Stimulated activated naive B cell treated with anti-CD40 and anti-IgM and Interleukin-4, amounts not matched to agents 10 μg/mL and 1 μg/mL and 100 μg/mL, for 72 hours (primary cell): ENCODE measurements at regions not wholly inside any gene's neighbourhood (a gene's known extent, or its start where the extent isn't known, plus 50 kb on each side); places are given as distances from the start of the nearest gene placed in this dataset.
A peak's percentile ranks its signal among the peaks of the same experiment; 100 is the strongest.
"Not testable (repeated sequence)": the region's sequence is repeated elsewhere in the genome, so short reads cannot be mapped to it uniquely, and the experiment has no call there.

Source experiments
- ATAC-seq, 2 donors: fragments of 150-1000 bp; cut with Tn5 transposase; replicated peaks; 2 replicates each; pipeline ENCODE4 v1.10.0; 2021; ENCODE audit warnings: moderate library complexity in 1 of 2
- DNase-seq: peaks from one replicate; pipeline ENCODE4 v3.0.0; 2021
- H3K27ac Mint-ChIP-seq: one replicate; pipeline ENCODE4 v1.8.0; 2022; ENCODE audit warnings: mild to moderate bottlenecking, mixed read lengths
- H3K27me3 Mint-ChIP-seq, 2 donors: one replicate each; pipeline ENCODE4 v1.8.0; 2022; ENCODE audit warnings: mixed read lengths in 2 of 2
- H3K36me3 Mint-ChIP-seq, 2 donors: one replicate each; pipeline ENCODE4 v1.8.0; 2022; ENCODE audit warnings: mixed read lengths in 2 of 2, mild to moderate bottlenecking in 1 of 2
- H3K4me1 Mint-ChIP-seq, 2 donors: one replicate each; pipeline ENCODE4 v1.8.0; 2022; ENCODE audit warnings: mixed read lengths in 2 of 2, mild to moderate bottlenecking in 1 of 2
- H3K4me3 Mint-ChIP-seq, 2 donors: one replicate each; pipeline ENCODE4 v1.8.0; 2022; ENCODE audit warnings: mild to moderate bottlenecking in 2 of 2, mixed read lengths in 2 of 2, moderate library complexity in 1 of 2
- H3K9me3 Mint-ChIP-seq, 2 donors: one replicate each; pipeline ENCODE4 v1.8.0; 2022; ENCODE audit warnings: mixed read lengths in 2 of 2, mild to moderate bottlenecking in 1 of 2

DNA sequence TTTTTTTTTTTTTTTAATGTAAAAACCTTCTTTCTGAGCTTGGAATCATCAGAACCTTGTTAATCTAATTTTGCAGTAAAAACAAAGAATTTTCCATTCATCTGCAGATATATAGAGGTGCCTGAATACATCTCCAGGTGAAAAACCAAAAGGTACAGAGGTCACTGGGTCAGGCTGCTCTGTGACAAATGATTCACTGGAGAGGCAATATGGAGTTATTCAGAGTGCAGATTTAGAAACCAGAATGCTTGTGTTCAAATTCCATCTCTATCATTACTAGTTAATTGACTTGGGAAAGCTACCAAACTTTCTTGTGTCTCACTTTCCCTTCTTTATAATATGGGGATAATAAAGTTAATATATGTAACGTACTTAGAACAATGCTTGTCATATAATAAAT, 51.5 kb upstream of the C1orf53 start:
- Mint-ChIP-seq H3K27ac (no peak overlapping the region), H3K36me3 (no peaks in the 10 kb centered on the region), H3K27me3 (peaks cover 5 to 16% of the 10 kb centered on the region in 2 donors), H3K4me3 (no peak overlapping the region), H3K4me1 (no peaks in the 10 kb centered on the region), H3K9me3 (no peaks in the 10 kb centered on the region)
- DNase-seq (no peak), ATAC-seq (no peak)

GRCh38 chr1:197850042-197850441, 52.4 kb upstream of the C1orf53 start:
- Mint-ChIP-seq H3K4me1 (no peaks in the 10 kb centered on the region), H3K4me3 (no peak overlapping the region), H3K9me3 (no peaks in the 10 kb centered on the region), H3K36me3 (no peaks in the 10 kb centered on the region), H3K27ac (no peak overlapping the region), H3K27me3 (peaks cover 5 to 17% of the 10 kb centered on the region in 2 donors)
- DNase-seq (no peak), ATAC-seq (no peak)

DNA sequence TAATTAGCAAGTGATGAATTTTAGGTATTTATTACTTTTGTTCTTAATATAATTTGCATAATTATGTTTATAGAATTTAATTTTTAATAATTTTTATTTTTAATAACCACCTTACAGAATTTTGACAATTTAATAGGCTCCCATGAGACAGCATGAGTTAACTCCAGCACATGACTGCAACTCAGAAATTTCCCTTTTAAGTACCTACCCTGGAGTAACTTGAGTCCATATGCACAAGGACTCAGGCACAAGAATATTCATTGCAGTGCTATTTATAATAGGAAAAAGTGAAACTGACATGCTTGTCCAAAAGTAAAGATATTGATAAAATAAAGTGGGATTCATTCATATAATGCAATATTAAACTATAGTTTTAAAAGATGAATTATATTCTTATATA, 54.1 kb upstream of the C1orf53 start:
- ATAC-seq (no peak), DNase-seq (no peak)
- Mint-ChIP-seq H3K36me3 (no peaks in the 10 kb centered on the region), H3K4me1 (no peaks in the 10 kb centered on the region), H3K4me3 (no peak overlapping the region), H3K27me3 (peaks cover 5 to 17% of the 10 kb centered on the region in 2 donors), H3K27ac (no peak overlapping the region), H3K9me3 (no peaks in the 10 kb centered on the region)

- H3K4me3 Mint-ChIP-seq, result no peak overlapping the region
- no peak overlapping the region for H3K27ac Mint-ChIP-seq
- no peaks in the 10 kb centered on the region for H3K4me1 Mint-ChIP-seq
- H3K27me3 Mint-ChIP-seq, result peaks cover 5 to 9% of the 10 kb centered on the region in 2 donors
- ATAC-seq (no peak), DNase-seq (no peak)
- no peaks in the 10 kb centered on the region for H3K9me3 Mint-ChIP-seq
- H3K36me3 Mint-ChIP-seq, result no peaks in the 10 kb centered on the region
Measured at GRCh38 chr1:197845886-197846285, 56.5 kb upstream of the C1orf53 start.

DNA sequence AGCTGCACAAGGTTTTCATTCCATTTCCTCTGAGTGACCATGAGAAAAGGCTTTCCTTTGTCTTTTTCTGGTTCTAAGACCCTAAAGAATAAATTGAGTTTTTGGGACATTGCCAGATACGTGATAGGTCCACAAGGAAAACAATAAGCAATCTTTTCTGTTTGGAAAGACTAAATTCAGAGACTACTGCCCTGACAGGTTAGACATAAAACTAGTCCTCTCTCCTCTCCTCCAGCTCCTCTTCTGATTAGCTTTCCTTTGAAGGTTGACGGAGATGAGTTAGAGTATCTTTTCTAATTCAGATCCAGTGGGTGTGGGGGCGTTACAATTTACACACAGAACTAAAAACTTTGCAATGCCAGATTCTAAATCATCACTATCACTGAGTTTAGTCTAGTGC, 57.8 kb upstream of the C1orf53 start:
- ATAC-seq, result no peak
- H3K27ac Mint-ChIP-seq, result no peak overlapping the region
- H3K27me3 Mint-ChIP-seq, result peaks cover 0 to 5% of the 10 kb centered on the region in 2 donors
- no peaks in the 10 kb centered on the region for H3K4me1 Mint-ChIP-seq
- DNase-seq, result no peak
- no peak overlapping the region for H3K4me3 Mint-ChIP-seq
- H3K36me3 Mint-ChIP-seq, result no peaks in the 10 kb centered on the region
- H3K9me3 Mint-ChIP-seq, result no peaks in the 10 kb centered on the region

GRCh38 chr1:197843401-197843800, 59.0 kb upstream of the C1orf53 start:
- no peaks in the 10 kb centered on the region for H3K9me3 Mint-ChIP-seq
- no peaks in the 10 kb centered on the region for H3K36me3 Mint-ChIP-seq
- peaks cover 0 to 5% of the 10 kb centered on the region in 2 donors for H3K27me3 Mint-ChIP-seq
- no peak overlapping the region for H3K4me3 Mint-ChIP-seq
- H3K27ac Mint-ChIP-seq, result no peak overlapping the region
- peaks cover 2 to 8% of the 10 kb centered on the region in 2 donors for H3K4me1 Mint-ChIP-seq
- ATAC-seq, result no peak
- DNase-seq, result no peak

DNA sequence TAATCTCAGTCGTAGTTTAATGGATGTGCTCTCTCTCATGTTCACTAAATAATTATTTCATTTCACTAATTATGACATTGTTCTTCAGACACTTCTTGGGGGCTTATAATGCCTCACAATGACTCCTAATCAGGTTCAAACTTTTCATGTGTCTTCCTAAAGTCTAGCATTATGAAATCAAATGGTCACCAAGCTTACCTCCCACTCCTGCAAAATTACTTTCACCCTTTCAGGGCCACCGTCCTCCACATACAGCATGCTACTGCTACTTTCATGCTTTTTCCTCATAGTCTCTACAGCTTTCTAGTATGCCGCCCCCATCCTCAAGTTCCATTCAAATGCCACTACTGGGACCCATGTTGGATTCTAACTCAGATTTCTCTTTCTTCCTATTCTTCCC, 59.8 kb upstream of the C1orf53 start:
- ATAC-seq (no peak), DNase-seq (no peak)
- H3K27me3 Mint-ChIP-seq, result peaks cover 0 to 5% of the 10 kb centered on the region in 2 donors

GRCh38 chr1:197841883-197842553, 60.4 kb upstream of the C1orf53 start:
- ATAC-seq (no peak), DNase-seq (no peak)
- H3K27me3 Mint-ChIP-seq, result peaks cover 0 to 5% of the 10 kb centered on the region in 2 donors
- no peak overlapping the region for H3K27ac Mint-ChIP-seq
- H3K4me3 Mint-ChIP-seq, result no peak overlapping the region
- H3K36me3 Mint-ChIP-seq, result no peaks in the 10 kb centered on the region
- peaks cover 2 to 10% of the 10 kb centered on the region in 2 donors for H3K4me1 Mint-ChIP-seq
- no peaks in the 10 kb centered on the region for H3K9me3 Mint-ChIP-seq

More for the DNA sequence above, 59.8 kb upstream of the C1orf53 start:
- Mint-ChIP-seq H3K9me3 (no peaks in the 10 kb centered on the region), H3K4me1 (peaks cover 2 to 10% of the 10 kb centered on the region in 2 donors), H3K4me3 (no peak overlapping the region), H3K27ac (no peak overlapping the region), H3K36me3 (no peaks in the 10 kb centered on the region)

DNA sequence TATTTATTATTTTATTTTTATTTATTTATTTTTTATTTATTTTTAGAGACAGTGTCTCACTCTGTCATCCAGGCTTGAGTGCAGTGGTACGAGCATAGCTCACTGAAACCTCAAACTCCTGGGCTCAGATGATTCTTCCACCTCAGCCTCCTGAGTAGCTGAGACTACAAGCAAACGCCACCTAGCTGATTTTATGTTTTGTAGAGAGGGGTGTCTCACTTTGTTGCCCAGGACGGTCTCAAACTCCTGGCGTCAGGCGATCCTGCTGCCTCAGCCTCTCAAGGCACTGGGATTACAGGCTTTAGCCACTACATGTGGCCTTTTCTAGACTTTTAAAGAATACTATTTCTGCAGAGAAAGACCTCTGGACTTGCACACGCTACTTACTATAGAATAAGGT, 61.3 kb upstream of the C1orf53 start:
- no peak for ATAC-seq
- Mint-ChIP-seq H3K27me3 (peaks cover 0 to 3% of the 10 kb centered on the region in 2 donors), H3K4me1 (peaks cover 2 to 10% of the 10 kb centered on the region in 2 donors)

GRCh38 chr1:197839786-197840185, 62.6 kb upstream of the C1orf53 start:
- peaks cover 2 to 10% of the 10 kb centered on the region in 2 donors for H3K4me1 Mint-ChIP-seq
- H3K4me3 Mint-ChIP-seq, H3K27me3 Mint-ChIP-seq, H3K9me3 Mint-ChIP-seq, H3K36me3 Mint-ChIP-seq, ATAC-seq, H3K27ac Mint-ChIP-seq, DNase-seq: not testable (repeated sequence)

More for the DNA sequence above, 61.3 kb upstream of the C1orf53 start:
- Mint-ChIP-seq H3K27ac (no peak overlapping the region), H3K9me3 (no peaks in the 10 kb centered on the region), H3K4me3 (no peak overlapping the region), H3K36me3 (no peaks in the 10 kb centered on the region)
- DNase-seq, result no peak

- Mint-ChIP-seq H3K27me3 (no peaks in the 10 kb centered on the region), H3K4me1 (peaks cover 2 to 10% of the 10 kb centered on the region in 2 donors), H3K9me3 (no peaks in the 10 kb centered on the region), H3K36me3 (no peaks in the 10 kb centered on the region), H3K4me3 (no peak overlapping the region), H3K27ac (no peak overlapping the region)
- DNase-seq (no peak), ATAC-seq (peak; percentile 84 to 89)
Measured at GRCh38 chr1:197838836-197839235, 63.6 kb upstream of the DENND1B start.

DNA sequence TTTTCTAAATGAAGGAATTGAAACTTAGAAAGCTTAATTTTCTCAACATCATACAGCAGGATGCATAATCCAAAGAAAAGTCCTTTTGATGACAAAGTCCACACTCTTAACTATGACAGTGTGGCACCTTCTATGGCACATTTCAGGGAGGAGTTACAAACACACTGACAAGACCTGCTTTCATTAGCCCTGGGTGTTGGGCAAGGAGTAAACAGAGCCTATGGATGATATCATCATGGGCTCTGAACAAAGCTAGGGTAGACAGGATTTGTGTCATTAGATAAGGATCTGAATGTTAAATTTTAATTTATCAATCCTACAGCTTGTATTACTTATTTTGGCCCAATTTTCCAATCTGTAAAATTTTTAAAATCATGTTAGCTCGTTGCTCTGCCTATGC, 62.6 kb upstream of the DENND1B start:
- Mint-ChIP-seq H3K27ac (no peak overlapping the region), H3K4me3 (no peak overlapping the region)
- no peak for ATAC-seq

DNA sequence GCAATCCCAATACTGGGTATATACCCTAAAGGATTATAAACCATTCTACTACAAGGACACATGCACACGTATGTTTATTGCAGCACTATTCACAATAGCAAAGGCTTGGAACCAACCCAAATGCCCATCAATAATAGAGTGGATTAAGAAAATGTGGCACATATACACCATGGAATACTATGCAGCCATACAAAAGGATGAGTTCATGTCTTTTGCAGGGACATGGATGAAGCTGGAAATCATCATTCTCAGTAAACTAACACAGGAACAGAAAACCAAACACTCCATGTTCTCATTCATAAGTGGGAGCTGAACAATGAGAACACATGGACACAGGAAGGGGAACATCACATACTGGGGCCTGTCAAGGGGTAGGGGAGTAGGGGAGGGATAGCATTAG, 61.1 kb upstream of the DENND1B start:
- H3K27me3 Mint-ChIP-seq, ATAC-seq: not testable (repeated sequence)
- H3K4me1 Mint-ChIP-seq, result peaks cover 2 to 10% of the 10 kb centered on the region in 2 donors

More for the DNA sequence above, 62.6 kb upstream of the DENND1B start:
- peaks cover 2 to 10% of the 10 kb centered on the region in 2 donors for H3K4me1 Mint-ChIP-seq
- H3K36me3 Mint-ChIP-seq, result no peaks in the 10 kb centered on the region
- no peaks in the 10 kb centered on the region for H3K27me3 Mint-ChIP-seq
- DNase-seq, result no peak
- H3K9me3 Mint-ChIP-seq, result no peaks in the 10 kb centered on the region

DNA sequence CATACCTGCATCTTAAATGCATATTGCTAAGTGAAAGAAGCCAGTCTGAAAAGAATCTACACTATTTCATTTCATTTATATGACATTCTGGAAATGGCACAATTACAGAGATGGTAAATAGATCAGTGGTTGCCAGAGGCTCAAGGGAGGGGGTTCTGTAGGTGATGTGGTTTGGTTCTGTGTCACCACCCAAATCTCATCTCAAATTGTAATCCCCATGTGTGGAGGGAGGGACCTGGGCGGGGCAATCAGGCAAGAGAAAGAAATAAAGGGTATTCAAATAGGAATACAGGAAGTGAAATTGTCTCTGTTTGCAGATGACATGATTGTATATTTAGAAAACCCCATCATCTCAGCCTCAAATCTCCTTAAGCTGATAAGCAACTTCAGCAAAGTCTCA, 53.7 kb upstream of the DENND1B start:
- H3K27ac Mint-ChIP-seq, H3K9me3 Mint-ChIP-seq, DNase-seq, H3K36me3 Mint-ChIP-seq, H3K4me1 Mint-ChIP-seq, H3K4me3 Mint-ChIP-seq: not testable (repeated sequence)
- peaks cover 0 to 11% of the 10 kb centered on the region in 2 donors for H3K27me3 Mint-ChIP-seq
- ATAC-seq, result peak; percentile 48 to 52

More for the DNA sequence above, 61.1 kb upstream of the DENND1B start:
- not testable (repeated sequence) for H3K9me3 Mint-ChIP-seq, H3K27ac Mint-ChIP-seq, H3K4me3 Mint-ChIP-seq, DNase-seq, H3K36me3 Mint-ChIP-seq

- ATAC-seq (no peak), DNase-seq (no peak)
- Mint-ChIP-seq H3K27me3 (peaks cover 0 to 9% of the 10 kb centered on the region in 2 donors), H3K4me1 (peaks cover 4 to 9% of the 10 kb centered on the region in 2 donors), H3K9me3 (peaks cover 4% of the 10 kb centered on the region in 2 donors), H3K27ac (no peak overlapping the region), H3K4me3 (no peak overlapping the region), H3K36me3 (no peaks in the 10 kb centered on the region)
Measured at GRCh38 chr1:197825541-197825940, 50.3 kb upstream of the DENND1B start.
